ENCODE measurements at regions not wholly inside any gene's neighbourhood (a gene's known extent, or its start where the extent isn't known, plus 50 kb on each side); places are given as distances from the start of the nearest gene placed in this dataset.
A peak's percentile ranks its signal among the peaks of the same experiment; 100 is the strongest.

DNA sequence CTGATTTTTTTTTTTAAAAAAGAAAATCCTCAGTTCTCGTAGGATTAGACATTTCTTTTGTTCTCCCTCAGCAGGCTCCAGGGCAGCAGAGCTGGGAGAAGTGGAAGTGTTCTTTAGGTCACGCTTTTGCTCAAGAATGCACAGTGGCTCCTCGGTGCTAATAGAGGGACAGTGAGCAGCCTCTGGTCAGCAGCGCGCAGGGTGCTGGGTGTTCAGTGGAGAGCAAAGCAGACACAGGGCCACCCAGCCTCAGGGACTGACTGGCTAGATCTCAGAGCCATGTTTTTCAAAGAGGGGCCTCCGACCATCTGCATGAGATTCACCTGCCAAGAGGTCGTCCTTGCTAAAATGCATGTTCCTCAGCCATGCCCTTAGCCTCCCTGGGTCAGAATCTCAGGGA lies 218.8 kb downstream of the HAUS1 start:
- DNase-seq (ENCODE audit: low read depth), result no peak

DNA sequence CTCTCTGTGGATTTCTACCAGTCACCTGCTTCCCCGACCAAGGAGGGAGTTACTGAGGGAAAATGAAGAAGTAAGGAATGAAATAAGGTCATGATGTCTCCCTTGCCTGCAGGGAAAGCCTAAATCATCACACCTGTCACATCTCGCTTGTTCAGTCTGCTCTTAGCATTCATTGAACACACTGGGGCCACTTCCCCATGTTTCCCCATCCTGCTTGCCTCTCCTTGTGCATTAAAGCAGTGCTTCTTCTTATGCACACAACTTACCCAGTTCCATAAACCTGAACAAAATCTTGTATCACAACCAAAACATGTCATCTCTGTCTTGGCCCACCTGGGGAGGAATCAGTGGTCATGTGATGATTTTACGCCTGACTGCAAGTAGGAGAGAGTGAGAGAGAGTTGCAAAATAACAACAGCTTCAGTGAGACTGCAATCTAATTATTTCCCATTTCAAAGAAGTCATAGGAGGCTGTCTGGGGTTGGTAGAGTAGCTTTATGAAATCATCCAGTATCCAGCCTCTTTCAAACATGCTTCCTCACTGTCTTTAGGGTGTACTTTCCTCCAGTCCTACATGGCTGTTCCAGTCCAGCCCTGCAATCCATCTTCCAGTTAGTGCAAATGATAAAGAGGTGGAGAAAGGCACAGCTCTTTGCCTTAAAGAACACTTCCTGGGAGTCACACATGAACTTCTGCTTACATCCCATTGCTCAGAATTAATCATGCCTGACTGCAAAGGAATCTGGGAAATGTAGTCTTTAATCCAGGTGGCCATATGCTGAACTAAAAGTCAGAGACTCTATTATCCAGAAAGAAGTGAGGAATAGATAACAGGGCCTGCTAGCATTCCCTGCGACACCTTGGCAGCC lies 220.1 kb downstream of the HAUS1 start:
- peak; percentile 79 for DNase-seq (ENCODE audit: low read depth)

DNA sequence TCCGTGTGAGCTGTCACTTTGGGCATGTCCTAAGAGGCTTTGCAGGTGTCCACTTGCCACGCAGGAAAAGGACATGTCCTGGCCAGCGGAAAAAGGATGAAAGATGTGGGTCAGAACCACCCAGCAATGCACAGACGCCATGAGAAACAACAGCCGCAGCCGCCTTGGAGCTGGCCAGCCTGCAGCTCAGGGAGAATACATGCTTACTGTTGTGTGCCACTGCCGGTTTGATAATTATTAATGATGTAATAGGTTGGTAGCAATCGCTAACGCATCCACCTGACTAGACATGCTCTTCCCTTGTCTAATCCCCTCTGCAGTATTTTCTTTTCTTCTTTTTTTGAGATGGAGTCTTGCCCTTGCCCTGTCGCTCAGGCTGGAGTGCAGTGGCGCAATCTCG lies 221.7 kb downstream of the HAUS1 start:
- DNase-seq (ENCODE audit: low read depth), result no peak

DNA sequence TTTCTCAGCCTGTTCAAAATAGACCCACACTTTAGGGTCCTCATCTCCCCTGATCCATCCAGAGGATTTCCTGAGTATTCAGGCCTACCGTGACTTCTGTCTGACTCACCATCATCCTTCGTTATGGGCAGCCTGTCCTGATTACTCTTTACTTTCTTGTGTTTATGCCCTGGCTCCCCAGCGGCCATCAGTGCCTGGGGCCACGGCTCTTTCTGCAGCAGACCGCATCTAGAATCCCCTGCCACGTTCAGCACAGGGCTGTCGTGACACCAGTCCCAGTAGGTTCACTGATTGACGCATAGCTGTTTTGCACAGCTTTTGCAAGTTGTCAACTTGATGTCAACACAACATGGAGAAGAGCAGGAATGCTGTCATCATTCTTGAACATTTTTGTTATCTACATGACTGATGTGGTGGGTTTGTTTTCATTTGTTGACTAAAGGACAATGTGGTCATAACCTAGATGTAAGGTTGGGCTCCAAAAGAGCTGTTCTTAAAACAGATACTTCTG lies 225.6 kb downstream of the HAUS1 start:
- DNase-seq (ENCODE audit: low read depth), result no peak

DNA sequence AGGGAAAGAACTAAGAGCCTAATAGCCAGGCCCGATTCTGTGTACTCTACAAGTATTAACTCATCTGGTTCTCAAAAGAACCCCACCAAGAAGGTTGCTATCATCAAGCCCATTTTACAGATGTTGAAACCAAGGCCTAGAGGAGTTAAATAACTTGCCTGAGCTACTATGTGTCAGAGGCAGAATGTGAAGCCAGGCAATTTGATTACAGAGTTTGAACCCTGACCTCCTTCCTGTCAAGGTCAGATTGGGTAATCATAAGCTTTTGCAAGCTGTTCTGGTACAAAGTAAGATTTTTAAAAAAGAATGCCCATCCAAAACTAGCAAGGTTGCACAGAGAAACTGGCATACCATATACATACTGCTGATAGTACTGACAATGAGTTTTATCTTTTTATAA lies 227.1 kb downstream of the HAUS1 start:
- DNase-seq (ENCODE audit: low read depth), result no peak

DNA sequence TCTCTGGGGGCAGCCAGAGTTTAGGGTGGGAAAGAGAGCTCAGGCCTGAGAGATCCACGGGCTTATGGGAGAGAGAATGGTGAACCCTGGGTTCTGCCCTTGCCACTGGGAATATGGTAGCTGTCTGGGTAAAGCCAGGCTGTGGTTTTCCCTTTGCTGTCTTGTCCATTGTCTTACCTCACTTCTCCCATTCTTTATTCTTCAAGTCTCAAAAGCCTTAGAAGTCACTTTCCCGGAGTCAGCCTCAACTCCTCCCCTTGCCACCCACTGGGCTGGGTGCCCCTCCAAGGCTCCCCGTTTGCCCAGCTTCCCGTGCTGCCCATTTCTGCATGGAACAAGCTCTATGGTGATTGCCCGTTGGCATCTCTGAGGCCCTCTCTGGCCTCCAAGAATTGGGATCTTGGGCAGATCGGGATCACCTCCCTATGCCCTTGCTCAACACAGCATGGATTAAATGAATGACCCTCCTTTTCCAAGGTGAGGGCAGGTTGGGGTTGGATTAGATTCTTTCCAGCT lies 228.2 kb downstream of the HAUS1 start:
- DNase-seq (ENCODE audit: low read depth), result no peak

DNA sequence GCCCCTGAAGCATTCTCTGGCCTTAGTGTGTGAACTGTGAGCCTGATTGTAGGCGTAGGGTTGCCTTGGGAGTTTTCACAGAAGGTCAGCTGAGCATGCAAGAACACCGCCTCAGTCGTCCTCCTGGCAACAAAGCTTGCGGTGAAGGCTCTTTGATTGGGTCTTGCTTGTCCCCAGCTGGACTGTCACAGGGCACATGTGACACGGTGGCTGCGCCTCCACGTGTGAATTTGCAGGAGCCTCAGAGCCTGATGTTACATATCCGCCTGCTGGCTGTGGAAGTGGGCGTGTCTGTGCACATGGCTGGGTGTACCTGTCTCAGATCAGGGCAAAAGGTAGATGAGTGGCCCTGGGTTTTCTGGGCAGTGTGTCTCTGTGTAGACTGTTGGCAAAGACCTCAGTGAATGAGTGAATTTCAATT lies 228.7 kb downstream of the HAUS1 start:
- no peak for DNase-seq (ENCODE audit: low read depth)

DNA sequence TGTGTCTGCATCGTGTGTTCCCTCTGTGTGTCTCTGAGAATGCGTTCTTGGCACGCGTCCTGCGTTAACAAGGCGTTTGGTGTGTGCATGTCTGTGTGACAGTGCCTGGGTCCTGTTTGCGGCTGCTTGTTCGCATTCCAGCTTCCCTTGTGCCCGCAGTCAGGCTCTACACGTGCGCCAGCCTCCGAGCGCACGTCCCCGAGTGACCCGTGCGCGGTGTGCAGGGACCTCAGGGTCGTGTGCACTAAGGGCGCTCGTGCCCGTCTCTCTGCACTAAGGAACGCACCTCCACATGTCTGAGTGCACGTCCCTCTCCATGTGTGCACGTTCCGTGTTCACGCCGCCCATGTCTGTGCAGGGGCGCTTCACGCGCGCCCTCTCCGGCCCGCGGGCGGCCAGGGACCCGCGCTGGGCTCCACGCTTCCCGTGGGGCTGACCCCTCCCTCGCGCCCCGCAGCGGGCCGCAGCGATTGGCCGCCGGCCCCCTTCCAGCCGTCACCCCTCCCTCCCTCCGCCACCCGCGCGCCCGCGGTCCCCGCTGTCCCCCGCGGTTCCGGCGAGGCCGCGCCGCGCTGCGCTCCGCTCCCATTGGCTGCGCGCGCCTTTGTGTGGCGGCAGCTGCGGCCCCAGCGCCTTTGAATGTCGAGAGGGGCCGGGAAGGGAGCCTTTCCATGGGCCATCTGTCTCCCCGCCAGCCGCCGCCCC lies 229.4 kb downstream of the HAUS1 start:
- no peak for DNase-seq (ENCODE audit: low read depth)

DNA sequence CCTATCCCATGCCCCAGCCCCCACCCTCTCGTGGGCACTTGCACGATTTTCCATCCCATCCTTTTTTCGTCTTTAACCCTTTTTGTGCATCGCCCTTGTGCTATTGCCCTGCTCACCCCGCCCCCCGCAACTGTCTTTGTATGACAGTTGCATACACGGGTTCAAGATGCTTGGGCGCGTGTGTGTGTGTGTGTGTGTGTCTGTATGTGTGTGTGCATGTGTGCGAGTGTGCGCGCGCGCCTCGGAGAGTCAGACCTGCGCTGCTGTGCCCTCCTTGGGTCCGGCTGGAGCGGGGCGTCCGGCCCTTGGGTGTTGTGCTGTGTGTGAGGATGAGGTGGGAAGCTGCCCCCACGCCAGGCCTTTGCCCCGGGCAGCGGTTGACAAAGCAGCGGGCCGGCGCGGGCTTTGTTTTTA lies 230.7 kb downstream of the HAUS1 start:
- no peak for DNase-seq (ENCODE audit: low read depth)

DNA sequence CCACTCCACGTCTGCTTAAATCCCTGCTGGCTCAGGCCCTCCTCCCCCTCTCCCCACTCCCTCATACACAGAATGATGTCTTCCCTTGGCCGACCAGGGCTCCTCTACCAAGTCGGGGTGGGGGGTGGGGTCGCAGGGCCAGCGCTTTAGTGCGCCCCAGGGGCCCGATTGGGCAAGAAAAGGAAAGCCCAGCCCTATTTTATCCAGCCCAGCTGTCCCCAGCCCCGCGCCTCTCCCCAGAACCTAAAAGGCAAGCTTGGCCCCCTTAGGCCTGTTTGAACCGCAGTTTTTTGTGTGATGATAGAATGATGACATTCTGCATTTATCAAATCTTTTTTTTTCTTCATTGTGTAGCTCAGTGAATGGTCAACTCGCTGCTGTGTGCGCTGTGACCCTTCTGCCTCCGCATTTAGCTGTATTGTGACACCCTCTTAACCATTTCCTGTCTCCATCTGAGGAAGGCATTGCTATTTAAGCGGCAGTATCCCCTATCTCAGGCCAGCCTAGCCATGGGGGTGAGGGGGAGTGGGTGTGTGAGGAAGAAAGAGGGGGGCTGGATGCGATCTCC lies 231.4 kb downstream of the HAUS1 start:
- DNase-seq (ENCODE audit: low read depth), result no peak

DNA sequence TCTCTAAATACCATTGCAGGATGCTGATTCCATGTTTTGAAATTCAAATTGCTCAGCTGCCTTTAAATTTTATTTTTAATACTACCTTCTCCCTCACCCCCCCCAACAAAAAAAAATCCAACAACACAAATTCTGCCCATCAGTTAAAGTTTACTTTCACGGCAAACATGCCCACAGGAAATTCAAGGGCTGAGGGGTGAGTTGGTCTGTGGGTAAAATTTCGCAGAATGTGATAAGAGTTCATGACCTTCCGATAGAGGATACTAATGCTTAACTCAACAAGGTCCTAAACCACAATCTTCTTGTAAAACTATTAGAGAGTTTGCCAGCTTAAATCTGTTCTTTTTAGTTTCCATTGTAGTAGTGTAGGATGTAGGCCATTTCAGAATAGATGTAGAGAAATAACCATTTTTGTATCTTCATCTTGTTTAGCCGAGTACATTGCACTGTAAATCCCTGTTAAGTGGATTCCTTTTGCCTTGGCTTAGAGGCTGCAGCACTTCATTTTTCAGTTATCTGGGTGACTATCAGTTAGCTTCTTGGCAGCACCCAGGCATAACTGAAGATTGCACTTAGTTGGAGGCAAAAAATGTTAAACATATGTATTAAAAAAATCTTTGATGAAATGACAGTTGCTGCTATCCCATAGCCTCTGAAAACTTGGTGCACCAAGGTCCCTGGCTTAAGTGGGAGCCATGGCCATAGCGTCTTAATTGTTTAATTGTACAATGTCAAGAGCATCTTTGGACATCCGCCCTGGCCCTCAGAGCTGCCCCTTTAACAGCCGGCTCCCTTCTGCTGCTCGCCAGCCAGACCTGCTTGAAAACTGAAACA lies 232.3 kb downstream of the HAUS1 start:
- DNase-seq (ENCODE audit: low read depth), result no peak

DNA sequence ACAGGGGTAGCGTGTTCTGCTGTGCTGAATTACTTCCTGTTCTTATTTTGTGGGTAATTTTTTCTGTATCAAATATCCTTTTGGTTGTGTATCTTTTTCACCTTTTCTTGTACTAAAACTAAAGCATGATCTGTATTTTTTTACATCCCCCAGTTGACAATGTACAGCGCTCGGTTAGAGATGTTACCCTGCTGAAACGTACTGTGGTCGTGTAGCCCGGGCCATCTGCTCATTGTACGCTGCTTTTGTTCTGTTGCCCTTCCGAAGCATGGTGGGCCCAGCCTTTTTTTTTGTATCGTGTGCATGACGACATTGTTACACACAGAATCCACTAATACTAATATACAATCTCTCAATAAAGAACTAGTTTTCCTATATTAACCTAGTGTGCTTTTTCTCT lies 233.1 kb downstream of the HAUS1 start:
- DNase-seq (ENCODE audit: low read depth), result no peak

DNA sequence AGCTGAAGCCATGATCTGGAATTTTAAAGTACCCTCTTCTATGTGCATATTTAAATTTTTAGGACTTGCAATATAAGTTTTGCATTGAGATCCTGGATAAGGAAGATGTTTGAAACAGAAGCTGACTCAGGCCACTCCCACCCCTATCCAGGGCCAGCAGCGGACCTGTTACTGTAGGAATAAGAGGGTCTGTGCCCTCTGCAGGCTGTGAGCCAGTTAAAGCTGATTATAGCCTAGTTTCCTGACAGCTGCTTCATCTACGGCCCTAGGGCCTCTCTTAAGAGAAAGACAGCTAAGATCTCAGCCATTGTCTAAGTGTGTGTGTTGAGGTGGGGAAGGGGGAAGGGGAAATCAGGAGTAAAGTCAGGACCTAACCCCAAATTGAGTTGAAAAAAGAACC lies 234.0 kb downstream of the HAUS1 start:
- DNase-seq (ENCODE audit: low read depth), result no peak

DNA sequence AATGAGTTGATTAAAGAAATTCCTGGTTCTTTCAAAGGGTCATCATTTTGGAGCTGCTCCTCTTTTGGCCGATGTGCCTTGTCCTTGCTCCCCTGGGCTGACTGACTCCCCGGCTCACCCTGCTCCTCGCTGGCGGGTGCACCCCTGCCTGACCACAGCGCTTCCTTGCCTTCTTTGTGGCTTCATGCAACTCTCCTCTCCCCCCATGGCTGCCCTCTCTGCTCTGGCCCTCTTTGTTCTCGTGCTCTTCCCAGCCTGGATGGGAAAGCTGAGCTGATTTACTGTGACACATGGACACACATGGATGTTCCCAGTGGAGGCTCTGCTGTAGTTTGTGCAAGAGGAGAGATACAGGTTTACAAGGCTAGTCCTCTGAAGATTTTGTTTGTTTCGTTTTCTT lies 234.6 kb downstream of the HAUS1 start:
- DNase-seq (ENCODE audit: low read depth), result no peak

DNA sequence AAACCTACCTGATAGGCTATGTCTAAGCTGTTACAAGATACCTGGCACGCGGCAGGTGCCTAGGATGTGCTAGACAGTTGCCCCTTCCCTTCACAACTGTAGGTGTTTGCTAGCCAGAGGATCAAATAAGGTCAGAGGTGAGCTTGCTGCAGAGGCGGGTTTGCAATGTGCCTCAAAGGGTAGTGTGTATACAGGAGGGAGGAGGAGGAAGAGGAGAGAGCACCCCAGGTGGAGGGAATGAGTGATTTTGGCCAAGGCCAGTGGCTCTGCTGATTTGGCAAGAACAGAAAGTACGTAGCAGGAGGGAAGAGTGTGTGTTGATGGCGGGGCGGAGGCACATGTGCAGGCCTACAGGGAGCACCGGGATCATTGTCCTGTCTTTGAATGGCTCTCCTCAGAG lies 236.5 kb downstream of the HAUS1 start:
- DNase-seq (ENCODE audit: low read depth), result no peak

DNA sequence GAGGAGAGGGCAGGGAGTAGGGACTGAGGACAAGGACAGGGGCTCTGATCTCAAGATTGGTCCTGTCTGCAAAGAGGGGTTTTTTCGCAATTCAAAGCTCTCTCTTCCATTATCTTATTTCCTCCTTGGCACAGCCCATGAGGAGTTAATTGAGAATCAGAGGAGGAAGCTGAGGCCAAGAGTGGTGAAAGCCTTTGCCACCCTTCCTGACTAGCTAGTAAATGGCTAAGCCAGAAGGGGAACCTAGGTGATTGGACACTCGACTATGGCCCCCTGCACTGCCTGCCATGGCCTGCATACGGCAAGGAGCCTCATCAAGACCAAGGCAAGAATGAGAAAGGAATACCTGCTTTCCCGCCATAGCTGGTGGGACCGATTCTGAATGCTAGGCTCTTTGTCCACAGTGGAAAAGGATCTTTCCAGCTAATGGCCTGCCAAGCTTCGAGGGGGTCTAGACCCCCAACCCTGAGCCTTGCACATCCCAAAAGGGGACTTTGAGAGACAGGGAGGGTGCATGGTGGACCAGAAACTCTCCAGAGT lies 237.9 kb downstream of the HAUS1 start:
- DNase-seq (ENCODE audit: low read depth), result no peak

DNA sequence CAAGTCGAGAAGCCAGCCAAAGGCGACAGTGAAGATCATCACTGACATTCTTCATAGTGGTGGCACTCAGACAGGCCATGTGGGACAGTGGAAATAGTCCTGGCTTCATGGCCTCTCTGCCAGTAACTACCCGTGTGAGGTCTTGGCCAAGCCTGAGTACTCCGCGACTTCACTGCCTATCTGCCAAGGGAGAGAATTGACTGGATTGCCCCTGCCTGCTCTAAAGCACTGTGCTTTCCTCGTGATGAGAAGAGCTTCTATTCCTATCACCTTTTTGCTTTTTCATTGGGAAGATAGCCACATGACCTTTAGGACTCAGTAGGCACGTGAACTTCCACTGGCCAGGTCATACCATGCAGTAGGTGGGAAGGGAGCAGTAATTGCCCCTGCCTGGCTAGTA lies 239.3 kb downstream of the HAUS1 start:
- DNase-seq (ENCODE audit: low read depth), result no peak

DNA sequence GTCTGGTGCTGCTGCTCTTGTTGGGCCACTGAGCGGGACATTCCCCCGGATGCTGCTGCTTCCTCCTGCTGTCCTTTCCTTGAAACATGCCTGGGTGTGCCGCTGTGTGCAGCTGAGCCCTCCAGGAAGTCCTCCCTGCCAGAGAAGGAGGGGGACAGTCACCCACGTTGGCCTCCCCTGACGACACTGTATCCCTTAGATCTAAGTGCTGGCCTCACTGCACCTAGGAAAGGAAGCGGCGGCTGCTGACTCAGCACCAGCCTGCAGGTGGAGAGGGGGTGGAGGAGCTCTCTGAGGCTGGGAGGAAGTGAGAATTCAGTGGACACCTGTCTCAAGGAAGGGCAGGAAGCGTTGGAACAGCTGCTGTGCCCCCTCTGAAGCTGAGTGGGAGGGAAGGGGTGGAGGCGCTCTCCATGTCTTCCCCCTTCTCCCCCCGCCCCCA lies 239.8 kb downstream of the HAUS1 start:
- no peak for DNase-seq (ENCODE audit: low read depth)

DNA sequence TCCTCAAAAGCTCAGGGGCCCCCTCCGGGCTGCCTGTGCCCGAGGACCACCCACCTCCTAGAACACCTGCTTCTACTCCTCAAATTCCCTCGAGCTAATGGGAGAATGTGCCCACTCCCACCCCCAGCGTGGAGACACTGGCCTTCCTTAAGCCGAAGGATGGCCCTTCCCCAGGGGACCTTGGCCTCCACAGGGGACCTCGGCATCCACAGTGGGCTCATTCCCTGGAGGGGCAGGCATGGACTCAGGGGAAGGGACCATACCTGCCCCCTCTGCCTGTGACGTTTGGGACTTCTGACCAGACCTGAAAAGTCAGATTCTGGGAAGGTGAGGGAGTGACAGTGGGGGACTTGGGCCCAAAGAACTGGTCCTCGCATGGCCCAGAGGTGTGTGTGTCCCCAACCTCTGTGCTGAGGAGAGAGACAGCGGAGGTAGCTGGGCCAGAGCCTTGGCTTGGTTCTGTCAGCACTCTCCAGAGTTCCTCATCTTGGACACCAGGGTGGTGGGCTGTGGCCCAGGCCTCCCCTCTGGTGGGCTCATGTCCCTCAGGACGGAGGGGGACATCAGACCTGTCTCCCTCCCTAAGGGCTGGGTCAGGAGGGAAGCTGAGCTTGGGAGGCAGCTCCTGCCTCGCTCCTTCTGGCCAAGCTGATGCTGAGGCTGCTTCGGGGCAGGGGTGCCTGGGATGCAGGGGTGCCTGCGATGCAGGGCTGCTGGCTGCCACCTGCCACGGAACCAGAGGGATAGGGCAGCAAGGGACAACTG lies 240.4 kb downstream of the HAUS1 start:
- no peak for DNase-seq (ENCODE audit: low read depth)

DNA sequence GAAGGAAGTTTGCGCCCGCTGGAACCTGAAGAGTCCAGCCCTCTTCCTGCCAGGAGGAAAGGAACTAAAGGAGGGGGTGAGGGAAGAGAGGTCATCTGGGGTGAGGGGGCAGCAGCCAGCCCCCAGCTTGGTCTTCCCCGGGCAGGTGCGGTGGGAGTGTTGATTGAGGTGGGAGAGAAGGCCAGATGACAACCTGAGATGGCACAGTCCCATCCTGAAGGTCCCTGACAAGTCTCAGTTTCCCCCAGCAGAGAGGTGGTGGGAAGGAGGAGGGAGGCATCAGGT lies 240.9 kb downstream of the HAUS1 start:
- no peak for DNase-seq (ENCODE audit: low read depth)

DNA sequence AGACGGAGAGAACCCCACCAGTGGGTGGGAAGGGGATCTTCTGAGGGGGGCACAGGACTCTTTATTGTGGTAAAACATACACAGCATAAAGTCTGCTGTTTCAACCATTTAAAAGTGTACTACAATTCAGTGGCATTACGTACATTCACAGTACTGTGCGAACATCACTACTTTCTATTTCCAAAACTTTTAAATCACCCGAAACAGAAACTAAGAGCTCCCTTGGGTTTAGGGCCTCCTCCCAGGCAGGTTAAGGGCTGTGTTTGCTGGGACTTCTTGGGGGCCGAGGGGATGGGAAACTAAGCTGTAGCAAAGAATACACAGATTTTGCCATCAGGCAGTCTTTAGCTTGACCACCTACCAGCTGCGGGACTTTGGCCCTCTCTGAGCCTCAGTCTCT lies 242.0 kb downstream of the HAUS1 start:
- DNase-seq (ENCODE audit: low read depth), result no peak
